ENCODE measurements at regions not wholly inside any gene's neighbourhood (a gene's known extent, or its start where the extent isn't known, plus 50 kb on each side); places are given as distances from the start of the nearest gene placed in this dataset.

DNA sequence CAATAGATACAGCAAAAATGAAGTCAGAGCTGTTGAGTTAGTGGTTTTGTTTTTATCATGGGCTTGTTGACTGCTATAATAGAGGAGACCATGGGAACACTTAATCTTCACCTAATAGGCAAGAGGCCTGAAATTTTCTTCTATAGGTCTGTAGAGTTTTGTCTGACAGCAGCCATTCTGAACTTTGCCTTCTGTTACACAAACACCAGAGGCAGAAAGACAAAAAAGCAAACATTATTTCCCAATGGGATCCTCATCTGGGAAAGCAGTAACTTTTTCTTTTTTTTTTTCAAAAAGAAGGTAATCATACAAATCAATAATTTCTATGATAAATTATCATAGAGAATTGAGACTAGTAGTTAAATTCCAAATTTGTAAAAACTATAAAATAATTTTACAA lies 494.1 kb downstream of the TOX3 start:
- no peaks in the 10 kb centered on the region for H3K27me3 ChIP-seq (ENCODE audit: control insufficient read depth, insufficient read depth, low read length)
- no TSS peak for BruUV-seq (replicated peaks)
- no peak overlapping the region for H4K8ac ChIP-seq (ENCODE audit: low read depth in 2 of 2, low read length in 2 of 2)
- no peak overlapping the region for H3K23ac ChIP-seq (ENCODE audit: low read depth, low read length)
- no peak overlapping the region for H3K27ac ChIP-seq (ENCODE audit: insufficient read depth, low read length)
- H2BK120ac ChIP-seq (ENCODE audit: low read depth, low read length), result no peak overlapping the region
- H2BK20ac ChIP-seq (ENCODE audit: low read depth, low read length), result no peak overlapping the region
- H3K4ac ChIP-seq (ENCODE audit: low read depth, low read length), result no peak overlapping the region
- no peaks in the 10 kb centered on the region for H3K9me1 ChIP-seq (ENCODE audit: insufficient read depth, low read length)
- H3K4me3 ChIP-seq (ENCODE audit: insufficient read depth, low read depth, low read length), result no peak overlapping the region
- DNase-seq (no peak), ATAC-seq (ENCODE audit: low read depth) (no peak)
- H4K20me1 ChIP-seq (ENCODE audit: insufficient read depth, low read length), result no peaks in the 10 kb centered on the region
- no peak overlapping the region for H2AK5ac ChIP-seq (ENCODE audit: low read depth, low read length)
- no peaks in the 10 kb centered on the region for H3K79me1 ChIP-seq (ENCODE audit: low read depth in 1 of 2, low read length in 2 of 2)
- H3K4me1 ChIP-seq (ENCODE audit: control insufficient read depth, insufficient read depth, low read length), result no peaks in the 10 kb centered on the region
- in situ Hi-C loops (cut with MboI; ENCODE audit: low sequenced_read_pairs) (no loop called here), intact Hi-C loops (cut with micrococcal nuclease) (no loop called here), dilution Hi-C loops (cut with HindIII; ENCODE audit: low sequenced_read_pairs, unreplicated experiment) (no loop called here)
- ChIA-PET POLR2A (ENCODE audit: unreplicated experiment) (no interaction called here), CTCF (no interaction called here)
- 0 out of 2 replicates have a peak, but pooled peaks cover 2% of the 10 kb centered on the region for H3K9me3 ChIP-seq (ENCODE audit: control insufficient read depth, insufficient read depth, low read length)
- no peak overlapping the region for H3K18ac ChIP-seq (ENCODE audit: low read depth, low read length)
- H2AFZ ChIP-seq (replicated peaks; ENCODE audit: low read length, poor library complexity), result no peak overlapping the region
- no peak overlapping the region for H2BK15ac ChIP-seq (ENCODE audit: low read depth, low read length)
- H4K5ac ChIP-seq (ENCODE audit: low read depth, low read length), result no peak overlapping the region
- no peak overlapping the region for H3K56ac ChIP-seq (ENCODE audit: extremely low read depth, insufficient read depth, low read length)
- no peaks in the 10 kb centered on the region for H3K36me3 ChIP-seq (ENCODE audit: control insufficient read depth, insufficient read depth, low read length)
- TF ChIP-seq MAFK (IDR thresholded peaks at IDR 0.05; ENCODE audit: low read depth, low read length) (no peak), CEBPB (IDR thresholded peaks at IDR 0.05; ENCODE audit: low read depth, low read length) (no peak), FOS (IDR thresholded peaks at IDR 0.05; ENCODE audit: low read depth, low read length) (no peak), POLR2A (IDR thresholded peaks at IDR 0.05; ENCODE audit: low read depth, low read length) (no peak), RFX5 (IDR thresholded peaks at IDR 0.05; ENCODE audit: low read depth, low read length) (no peak)
- no peak overlapping the region for H4K91ac ChIP-seq (ENCODE audit: insufficient read depth, low read depth, low read length)
- H2AK9ac ChIP-seq (replicated peaks; ENCODE audit: low read depth, low read length, poor library complexity), result no peak overlapping the region
- H3K14ac ChIP-seq (replicated peaks; ENCODE audit: low read depth, low read length), result no peak overlapping the region
- no peak overlapping the region for H3K4me2 ChIP-seq (ENCODE audit: low read depth, low read length)
- H3K9ac ChIP-seq (ENCODE audit: low read depth, low read length), result no peak overlapping the region
- no peak overlapping the region for H2BK5ac ChIP-seq (ENCODE audit: low read depth, low read length, poor library complexity, severe bottlenecking)

All from IMR-90 (cell line).